Posterior vena cava (tissue), 2 donors: ENCODE measurements at regions not wholly inside any gene's neighbourhood (a gene's known extent, or its start where the extent isn't known, plus 50 kb on each side); places are given as distances from the start of the nearest gene placed in this dataset.
"Not testable (repeated sequence)": the region's sequence is repeated elsewhere in the genome, so short reads cannot be mapped to it uniquely, and the experiment has no call there.

Experiments
- DNase-seq: peaks from one replicate; pipeline ENCODE4 v3.0.0-alpha.2; 2020; ENCODE audit warnings: low spot score
- intact Hi-C, 2 donors: fragments of 100-400 bp; cut with DNase I; formaldehyde crosslinking; loops; one replicate each; pipeline versions ENCODE4 v1.14.1 to v1.14.2; 2022 to 2023
- donor health status: DM: yes; HTN: yes; CAD: no.
- donor health status: DM: yes; HTN: yes; CAD: no.

DNA sequence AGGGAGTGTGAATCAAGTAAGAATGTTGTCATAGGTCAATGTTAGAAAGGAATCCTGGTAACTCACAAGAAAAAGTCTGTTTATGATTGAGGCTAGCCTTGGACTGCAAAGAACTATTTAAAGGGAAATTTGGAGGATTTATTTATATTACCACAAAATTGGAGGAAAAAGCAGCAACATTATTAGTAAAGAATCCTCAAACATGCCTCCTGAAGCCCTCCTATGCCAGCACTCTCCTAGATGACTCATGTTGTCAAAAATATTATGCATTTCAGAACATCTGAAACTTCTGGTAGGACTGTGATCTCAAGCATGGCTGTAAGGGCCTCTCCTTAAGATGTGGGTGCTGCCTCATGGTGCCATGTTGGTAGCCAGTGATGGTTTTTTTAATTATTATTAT, 628.5 kb downstream of the CHSY3 start:
- DNase-seq = no peak
- intact Hi-C loops = no loop called here

DNA sequence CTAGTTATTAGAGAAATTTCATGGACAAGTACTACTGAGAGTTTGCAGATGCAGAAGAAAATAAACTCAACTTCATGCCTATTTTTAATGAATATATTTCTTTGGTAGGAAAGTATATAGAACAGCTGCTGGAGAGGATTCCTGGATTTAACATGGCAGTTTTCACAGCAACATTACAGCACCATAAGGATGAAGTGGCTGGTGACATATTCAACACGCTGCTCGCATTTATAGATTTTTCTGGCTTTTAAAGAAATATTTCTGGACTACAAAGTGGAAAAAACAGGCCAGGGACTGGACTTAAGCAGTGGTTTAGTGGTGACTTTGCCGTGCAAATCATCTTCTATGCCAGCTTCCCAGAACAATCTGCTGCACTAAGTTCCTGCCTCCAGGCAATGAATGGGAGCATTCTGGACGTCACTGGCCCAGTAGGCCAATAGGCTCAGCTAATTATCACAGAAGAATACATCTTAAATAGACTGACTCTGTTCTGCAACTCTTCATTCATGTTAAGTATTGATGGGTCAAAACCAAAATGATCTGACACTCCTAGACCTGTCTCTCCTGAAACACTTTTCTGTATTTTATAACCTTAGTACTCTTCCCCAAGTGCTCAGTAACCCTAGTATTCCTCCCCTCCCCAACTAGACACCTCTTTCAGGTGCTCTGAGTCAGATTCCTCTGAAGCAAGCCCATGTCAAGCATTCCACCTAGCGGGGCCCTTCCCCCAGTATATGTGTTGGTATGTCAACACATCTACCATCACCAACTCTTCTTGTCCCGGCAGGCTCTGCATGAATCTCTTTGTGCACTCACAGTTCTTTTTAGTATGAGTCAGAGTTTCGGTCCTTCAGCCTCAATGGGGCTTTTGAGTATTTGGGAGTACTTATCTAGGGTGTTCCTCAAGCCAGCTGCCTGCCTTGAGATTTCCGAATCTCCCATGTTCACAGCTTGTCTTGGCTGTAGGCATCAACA, 625.5 kb downstream of the CHSY3 start:
- no peak for DNase-seq
- intact Hi-C loops = no loop called here

DNA sequence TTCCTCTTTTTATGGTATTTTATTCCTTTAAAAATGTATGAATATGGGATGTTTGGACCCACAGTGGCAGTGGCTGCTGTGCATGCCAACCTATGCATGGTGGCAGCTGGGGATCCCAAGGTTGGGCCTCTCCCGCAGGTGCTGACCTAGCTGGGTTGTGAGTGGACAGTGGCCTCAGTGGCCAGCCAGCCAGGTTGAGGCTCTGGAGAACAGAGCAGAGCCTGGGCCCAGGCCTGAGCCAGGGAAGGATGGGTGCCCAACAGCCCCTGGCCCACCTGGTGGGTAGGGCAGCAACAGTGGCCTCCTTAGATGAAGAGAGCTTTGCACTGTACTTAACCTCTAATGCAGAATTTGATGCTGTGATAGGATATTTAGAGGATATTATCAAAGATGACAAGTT, 624.8 kb downstream of the CHSY3 start:
- no peak for DNase-seq
- intact Hi-C loops = no loop called here

DNA sequence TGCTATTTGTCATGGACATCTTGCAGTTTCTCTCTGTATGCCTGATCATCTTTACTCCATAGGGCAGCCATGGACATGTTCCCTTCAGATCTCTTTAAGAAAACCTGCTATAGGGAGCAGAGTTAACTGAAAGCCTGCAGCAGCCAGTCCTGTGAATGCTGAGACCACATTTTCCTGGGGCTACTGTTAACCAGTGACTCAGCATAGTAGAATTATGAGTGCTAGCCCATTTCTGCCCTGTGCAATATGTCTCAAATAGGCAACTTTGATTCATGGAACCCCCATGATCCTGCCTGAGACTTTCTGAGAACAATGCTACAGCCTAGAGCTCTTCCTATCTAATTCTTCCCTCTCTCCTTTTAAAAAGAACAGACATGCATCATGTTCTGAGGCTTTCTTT, 624.2 kb downstream of the CHSY3 start:
- intact Hi-C loops = no loop called here
- no peak for DNase-seq

DNA sequence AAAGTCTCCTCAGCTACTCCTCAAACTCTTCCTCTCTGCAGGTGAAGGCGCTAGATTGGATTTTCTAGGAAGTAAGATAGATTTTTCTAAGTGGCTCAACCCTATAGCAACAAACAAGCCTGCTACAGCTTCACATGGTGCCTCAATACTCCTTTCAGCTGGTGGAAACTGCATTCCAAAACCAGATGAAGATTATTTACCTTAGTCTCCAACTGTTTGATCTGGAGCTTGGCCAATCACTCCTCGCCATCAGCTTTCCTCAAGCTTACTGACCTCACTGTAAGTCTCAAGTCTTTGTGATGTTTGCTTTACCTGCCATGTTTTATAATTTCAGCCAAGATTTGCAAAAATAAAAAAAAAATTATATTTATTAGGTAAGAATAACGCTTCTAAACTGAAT, 622.4 kb downstream of the CHSY3 start:
- DNase-seq = no peak
- intact Hi-C loops = no loop called here

DNA sequence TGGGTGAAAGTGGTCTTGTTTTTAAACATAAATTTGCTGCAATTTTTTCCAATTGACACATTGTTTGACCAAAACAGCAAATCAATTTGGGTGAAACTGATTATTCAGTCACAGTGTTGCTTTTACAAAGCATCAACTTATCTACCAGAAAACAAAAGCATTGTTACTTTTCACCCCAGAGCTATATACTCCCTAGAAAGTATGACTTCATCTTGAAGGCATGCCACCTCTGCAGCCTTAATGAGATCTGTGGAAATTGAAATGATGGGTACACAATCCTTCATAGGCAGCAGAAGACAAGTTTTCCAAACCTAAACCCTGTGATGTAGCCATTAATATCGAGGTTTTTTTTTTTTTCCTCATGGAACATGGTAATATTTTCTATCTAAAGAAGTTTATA, 615.9 kb downstream of the CHSY3 start:
- no peak for DNase-seq
- intact Hi-C loops = no loop called here

DNA sequence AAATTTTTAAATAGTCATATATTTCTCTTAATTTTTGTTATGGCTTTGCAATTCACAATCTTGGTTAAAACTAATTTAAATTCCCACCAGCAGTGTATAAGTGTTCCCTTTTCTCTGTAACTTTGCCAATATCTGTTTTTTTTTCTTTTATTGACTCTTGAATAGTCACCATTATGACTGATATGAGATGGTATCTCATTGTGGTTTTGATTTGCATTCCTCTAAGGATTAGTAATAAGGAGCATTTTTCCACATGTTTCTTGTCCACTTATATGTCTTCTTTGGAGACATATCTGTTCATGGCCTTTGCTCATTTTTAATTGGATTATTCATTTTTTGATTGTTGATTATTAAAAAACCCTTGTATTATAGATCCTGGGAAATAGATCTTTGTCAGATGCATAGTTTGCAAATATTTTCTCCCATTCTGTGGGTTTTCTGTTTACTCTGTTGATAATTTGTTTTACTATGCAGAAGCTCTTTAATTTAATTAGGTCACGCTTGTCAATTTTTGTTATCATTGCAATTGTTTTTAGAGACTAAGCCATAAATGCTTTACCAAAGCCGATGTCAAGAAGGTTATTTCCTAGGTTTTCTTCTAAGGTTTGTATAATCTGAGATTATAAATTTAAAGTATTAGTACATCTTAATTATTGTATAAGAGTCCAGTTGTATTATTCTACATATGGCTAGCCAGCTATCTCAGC, 610.9 kb downstream of the CHSY3 start:
- intact Hi-C loops = no loop called here
- no peak for DNase-seq

DNA sequence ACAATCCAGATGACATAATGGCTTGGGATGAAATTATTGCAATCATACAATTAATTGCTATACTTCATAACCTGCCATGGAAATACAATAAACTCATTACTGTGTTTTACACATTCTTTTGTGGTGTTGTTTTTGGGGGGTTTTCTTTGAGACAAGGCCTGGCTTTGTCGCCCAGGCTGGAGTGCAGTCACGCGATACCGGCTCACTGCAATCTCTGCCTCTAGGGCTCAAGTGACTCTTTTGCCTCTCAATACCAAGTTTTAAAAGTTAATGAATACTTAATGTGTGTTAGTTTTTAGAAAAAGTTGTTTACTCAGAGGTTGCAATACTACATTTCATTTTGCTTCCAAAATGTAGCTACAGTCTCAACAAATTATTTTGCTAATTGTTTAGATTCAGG, 598.4 kb downstream of the CHSY3 start:
- DNase-seq = no peak
- intact Hi-C loops = no loop called here

DNA sequence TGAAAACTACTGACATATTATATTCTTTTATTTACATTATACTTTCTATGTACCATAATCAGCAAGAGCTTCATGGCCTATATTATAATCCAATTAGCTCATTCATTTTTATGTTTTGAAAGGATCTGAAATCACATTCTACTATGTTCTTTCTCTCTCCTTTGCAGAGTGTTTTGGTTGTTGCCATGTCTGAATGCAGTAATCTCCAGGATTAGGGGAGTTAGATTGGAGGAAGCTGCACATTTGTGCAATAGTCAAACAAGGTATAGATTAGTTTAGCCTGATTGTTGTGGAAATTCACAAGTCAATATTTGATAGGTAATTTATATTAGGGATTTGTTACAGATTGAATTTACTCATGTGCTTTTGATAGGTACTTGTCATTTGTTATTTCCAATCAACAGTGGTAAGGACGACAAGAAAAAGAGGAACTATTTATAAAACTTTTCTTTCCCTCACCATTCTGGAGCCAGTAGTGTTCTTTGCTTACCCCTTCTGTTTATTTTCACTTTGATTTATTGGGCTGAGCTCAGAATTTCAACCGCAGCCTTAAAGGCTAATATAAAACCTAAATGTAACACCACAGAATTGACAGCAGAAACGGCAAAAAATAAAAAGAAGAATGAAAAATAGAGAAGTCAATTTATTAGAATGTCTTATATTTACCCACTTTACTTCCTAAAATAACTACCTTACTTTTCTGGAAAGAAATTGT, 597.0 kb downstream of the CHSY3 start:
- intact Hi-C loops = no loop called here
- no peak for DNase-seq

DNA sequence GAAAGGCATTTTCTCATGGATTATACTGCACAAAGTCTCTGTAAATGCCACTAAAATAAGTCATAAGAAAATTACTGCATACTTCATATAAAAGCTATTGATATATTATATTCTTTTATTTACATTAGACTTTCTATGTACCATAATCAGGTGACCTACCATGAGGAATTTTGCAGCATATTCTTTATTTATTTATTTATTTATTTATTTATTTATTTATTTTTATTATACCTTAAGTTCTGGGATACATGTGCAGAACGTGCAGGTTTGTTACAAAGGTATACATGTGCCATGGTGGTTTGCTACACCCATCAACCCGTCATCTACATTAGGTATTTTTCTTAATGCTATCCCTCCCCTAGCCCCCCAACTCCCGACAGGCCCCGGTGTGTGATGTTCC, 596.2 kb downstream of the CHSY3 start:
- intact Hi-C loops, DNase-seq: not testable (repeated sequence)

DNA sequence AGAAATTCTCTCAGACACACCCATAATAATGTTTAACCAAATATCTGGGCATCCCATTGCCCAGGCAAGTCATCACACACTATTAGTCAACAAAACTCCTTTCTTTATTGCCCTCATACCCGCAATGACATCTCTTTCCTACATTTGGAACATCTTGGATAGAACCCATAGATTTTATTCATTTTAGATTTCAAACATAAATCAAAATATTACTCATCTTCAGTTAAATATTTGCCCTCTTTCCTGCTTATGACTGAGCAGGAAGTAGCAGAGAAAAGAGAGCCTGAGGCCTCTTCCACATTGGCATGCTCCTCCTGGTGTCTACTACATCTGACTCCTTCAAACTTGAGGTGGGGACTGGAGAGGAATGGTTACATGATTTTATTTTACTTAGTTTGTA, 592.0 kb downstream of the CHSY3 start:
- DNase-seq = no peak
- intact Hi-C loops = no loop called here

DNA sequence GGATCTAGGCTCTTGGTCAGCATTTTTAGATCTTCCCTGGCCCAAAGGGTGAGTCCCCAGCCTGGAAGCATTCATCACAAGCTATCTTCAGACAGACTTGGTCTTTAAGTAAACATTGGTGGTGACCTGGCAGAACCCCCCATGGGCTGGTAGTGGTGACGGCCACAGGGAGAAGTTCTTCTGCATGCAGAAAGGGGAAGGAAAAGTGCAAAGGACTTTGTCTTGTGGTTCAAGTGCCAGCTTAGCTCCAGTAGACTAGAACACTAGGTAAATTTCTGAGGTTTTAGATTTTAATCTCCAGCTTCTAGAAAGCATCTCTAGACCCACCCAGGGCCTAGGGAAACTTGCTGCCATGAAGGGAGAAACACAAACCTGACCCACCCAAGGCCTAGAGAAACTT, 584.0 kb downstream of the CHSY3 start:
- intact Hi-C loops = loop anchor here in 1 of 2 donors (10.0 kb wide), 1 partner anchor 1113 kb away; no protein-coding TSS in a partner anchor
- no peak for DNase-seq

DNA sequence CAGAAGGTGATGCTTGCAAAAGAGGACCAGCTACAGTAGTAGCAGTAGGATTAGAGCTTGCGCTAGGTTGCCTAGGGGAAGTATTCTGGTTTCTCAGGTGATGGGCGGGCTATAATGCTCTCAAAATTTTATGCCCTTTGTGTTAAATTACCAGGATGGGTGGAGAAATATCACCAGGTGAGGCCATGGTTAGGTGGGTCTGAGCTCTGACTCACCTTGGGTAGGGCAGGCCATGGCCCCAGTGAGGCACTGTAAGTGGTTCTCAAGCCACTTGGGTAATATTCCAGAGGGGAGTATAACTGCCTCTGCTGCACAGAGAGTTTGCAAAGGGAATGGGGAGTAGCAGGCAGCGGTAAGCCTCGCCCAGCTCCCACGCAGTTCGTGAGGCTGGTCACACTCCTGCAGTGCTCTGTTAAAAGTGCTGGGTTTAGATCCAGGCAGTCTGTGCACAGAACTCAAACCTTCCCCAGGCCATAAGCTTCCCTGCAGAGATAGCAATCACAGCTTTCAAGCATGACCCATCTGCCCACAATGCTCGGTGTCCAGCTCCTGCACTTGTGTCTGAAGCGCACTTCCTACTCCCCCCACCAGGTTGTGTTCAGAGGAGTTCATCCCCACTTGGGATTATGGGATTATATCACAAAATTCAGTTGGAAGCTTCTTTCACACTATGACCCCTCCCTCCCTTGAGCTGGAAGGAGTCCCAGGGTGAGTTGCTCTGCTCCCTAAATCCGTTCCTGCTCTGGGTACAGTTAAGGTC, 575.0 kb downstream of the CHSY3 start:
- intact Hi-C loops = no loop called here
- no peak for DNase-seq

DNA sequence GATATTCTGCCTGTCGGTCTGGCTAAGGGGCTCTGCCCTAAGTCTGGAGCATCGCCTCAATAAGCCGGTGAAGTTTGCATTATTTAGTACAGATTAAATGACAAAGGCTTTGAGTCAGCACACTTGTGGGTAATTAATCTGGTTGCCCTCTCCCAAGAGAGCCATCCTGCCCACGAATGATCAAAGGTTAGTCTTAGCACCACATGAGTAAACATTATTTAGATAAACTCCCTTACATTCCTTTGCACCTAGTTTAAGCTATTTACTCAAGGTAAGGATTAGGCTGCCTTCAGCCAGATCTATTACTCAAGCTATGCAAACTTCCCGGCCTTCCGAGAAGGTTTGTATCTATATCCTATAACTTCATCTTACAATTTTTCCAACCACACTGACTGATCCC, 572.1 kb downstream of the CHSY3 start:
- intact Hi-C loops = no loop called here
- no peak for DNase-seq

DNA sequence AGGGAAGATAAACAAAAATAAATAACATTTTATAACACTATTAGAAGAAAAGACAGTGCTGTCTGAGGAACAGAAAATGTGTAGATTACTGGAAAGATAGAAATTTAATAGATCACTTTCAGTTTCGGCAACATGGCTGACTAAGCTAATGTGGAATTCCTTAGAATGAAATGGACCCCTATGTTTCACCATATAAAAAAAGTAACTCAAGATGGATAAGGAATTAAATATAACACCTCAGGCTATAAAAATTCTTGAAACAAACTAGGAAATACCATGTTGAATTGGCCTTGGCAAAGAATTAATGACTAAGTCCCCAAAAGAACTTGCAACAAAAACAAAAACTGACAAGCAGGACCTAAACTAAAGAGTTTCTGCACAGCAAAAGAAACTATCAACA, 558.3 kb downstream of the CHSY3 start:
- DNase-seq = no peak
- intact Hi-C loops = no loop called here

DNA sequence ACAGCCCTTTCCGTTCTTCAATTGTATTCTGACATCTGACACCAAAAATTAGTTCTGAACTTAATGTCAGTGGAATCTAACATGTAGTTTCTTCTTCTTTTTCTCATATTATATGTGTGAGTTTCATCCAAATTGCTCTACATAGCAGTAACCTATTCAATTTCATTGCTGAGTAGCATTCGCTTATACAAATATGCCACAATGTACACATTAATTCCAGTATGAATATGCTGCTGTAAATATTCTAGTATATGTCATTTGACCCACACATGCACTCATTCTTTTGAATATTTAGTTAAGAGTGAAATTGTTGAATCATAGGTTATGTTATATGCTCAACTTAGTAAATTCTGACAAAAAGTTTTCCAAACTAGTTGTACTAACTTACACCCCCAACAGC, 550.9 kb downstream of the CHSY3 start:
- intact Hi-C loops = no loop called here
- DNase-seq = no peak

DNA sequence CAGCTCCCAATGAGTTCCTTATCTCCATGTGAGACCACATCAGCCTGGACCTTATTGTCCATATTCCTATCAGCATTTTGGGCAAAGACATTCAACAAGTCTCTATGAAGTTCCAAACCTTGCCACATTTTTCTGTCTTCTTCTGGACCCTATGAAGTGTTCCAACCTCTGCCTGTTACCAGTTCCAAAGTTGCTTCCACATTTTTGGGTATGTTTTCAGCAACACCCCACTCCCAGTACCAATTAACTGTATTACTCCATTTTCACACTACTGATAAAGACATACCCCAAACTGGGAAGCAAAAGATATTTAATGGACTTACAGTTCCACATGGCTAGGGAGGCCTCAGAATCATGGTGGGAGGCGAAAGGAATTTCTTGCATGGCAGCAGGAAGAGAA, 548.5 kb downstream of the CHSY3 start:
- intact Hi-C loops = no loop called here
- no peak for DNase-seq

DNA sequence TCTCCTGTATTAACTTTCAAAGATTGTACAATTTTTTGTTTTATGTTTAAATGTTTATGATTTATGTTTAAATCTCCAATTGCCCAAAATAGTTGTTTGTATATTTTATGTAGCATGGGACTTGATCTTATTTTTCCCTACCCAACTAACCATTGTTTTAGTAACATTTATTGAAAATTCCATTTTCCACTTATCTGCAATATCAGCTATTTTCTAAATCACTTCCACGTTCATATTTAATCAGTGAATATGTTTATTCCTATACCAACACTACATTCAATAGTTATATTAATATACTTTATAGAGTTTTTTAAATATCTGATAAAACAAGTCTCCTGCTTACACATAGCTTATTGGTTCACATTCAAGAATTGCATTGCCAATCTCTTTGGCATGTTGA, 532.2 kb downstream of the CHSY3 start:
- DNase-seq = no peak
- intact Hi-C loops = no loop called here

DNA sequence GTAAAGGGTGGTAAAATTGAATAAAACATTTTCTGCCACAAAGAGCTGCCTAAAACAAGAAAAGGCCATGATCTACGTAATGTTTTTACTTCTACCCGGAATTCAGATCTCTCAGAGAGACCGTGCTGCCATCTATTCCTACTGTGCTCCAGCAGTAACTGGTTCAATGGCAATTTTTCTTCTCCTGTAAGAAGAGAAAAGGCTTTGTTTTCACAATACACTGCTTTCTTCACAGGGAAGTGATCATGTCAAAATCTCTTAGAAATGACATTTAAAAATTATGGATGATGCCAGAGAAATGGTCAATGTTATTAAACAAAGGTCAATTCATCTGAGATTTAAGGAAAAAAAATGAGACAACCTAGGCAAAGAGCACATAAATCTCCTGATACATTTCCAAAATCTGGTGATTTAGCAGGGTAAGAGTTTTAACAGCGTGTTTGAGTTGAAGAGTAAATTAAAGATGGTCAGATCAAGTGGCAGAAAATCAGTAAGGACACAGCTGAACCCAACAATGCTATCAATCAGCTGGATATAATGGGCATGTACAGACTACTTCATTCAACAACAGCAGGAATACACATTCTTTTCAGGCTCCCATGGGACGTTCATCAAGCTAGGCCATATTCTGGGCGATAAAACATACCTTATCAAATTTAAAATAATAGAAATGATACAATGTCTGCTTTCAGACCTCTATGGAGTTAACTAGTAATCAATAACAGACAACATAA, 523.1 kb downstream of the CHSY3 start:
- intact Hi-C loops = no loop called here
- DNase-seq = no peak
